ENCODE measurements at regions not wholly inside any gene's neighbourhood (a gene's known extent, or its start where the extent isn't known, plus 50 kb on each side); places are given as distances from the start of the nearest gene placed in this dataset.
A peak's percentile ranks its signal among the peaks of the same experiment; 100 is the strongest.
"Not testable (repeated sequence)": the region's sequence is repeated elsewhere in the genome, so short reads cannot be mapped to it uniquely, and the experiment has no call there.

- DNase-seq = no peak
Measured at GRCh38 chrX:46366381-46367207, 178.6 kb downstream of the ZNF674 start.

- no peak for DNase-seq
Measured at GRCh38 chrX:46354481-46354880, 190.7 kb downstream of the ZNF674 start.

- no peak for DNase-seq
Measured at GRCh38 chrX:46341767-46342322, 203.4 kb downstream of the ZNF674 start.

GRCh38 chrX:46340696-46341095 lies 204.5 kb downstream of the ZNF674 start:
- DNase-seq = no peak

- no peak for DNase-seq
Measured at GRCh38 chrX:46333550-46333949, 211.7 kb downstream of the ZNF674 start.

- DNase-seq = no peak
Measured at GRCh38 chrX:46330981-46331380, 214.2 kb downstream of the ZNF674 start.

GRCh38 chrX:46330513-46330912 lies 214.7 kb downstream of the ZNF674 start:
- no peak for DNase-seq

GRCh38 chrX:46328133-46328532 lies 217.1 kb downstream of the ZNF674 start:
- DNase-seq = no peak

GRCh38 chrX:46327566-46328115 lies 217.6 kb downstream of the ZNF674 start:
- no peak for DNase-seq

GRCh38 chrX:46326161-46326560 lies 219.1 kb downstream of the ZNF674 start:
- no peak for DNase-seq

- peak; percentile 49 for DNase-seq
Measured at GRCh38 chrX:46325312-46325877, 219.8 kb downstream of the ZNF674 start.

- no peak for DNase-seq
Measured at GRCh38 chrX:46324166-46324565, 221.1 kb downstream of the ZNF674 start.

- not testable (repeated sequence) for DNase-seq
Measured at GRCh38 chrX:46322929-46323328, 222.3 kb downstream of the ZNF674 start.

- DNase-seq = no peak
Measured at GRCh38 chrX:46321676-46322075, 223.5 kb downstream of the ZNF674 start.

- DNase-seq = no peak
Measured at GRCh38 chrX:46319750-46320149, 225.5 kb downstream of the ZNF674 start.

- no peak for DNase-seq
Measured at GRCh38 chrX:46318551-46318950, 226.7 kb downstream of the ZNF674 start.

- no peak for DNase-seq
Measured at GRCh38 chrX:46317163-46317562, 228.1 kb downstream of the ZNF674 start.

GRCh38 chrX:46311581-46312120 lies 233.6 kb downstream of the ZNF674 start:
- no peak for DNase-seq

- no peak for DNase-seq
Measured at GRCh38 chrX:46310815-46311497, 234.3 kb downstream of the ZNF674 start.

- no peak for DNase-seq
Measured at GRCh38 chrX:46308110-46308509, 237.1 kb downstream of the ZNF674 start.

- DNase-seq = no peak
Measured at GRCh38 chrX:46306103-46306502, 239.1 kb downstream of the ZNF674 start.

- no peak for DNase-seq
Measured at GRCh38 chrX:46305431-46305830, 239.8 kb downstream of the ZNF674 start.

GRCh38 chrX:46301903-46302302 lies 243.3 kb downstream of the ZNF674 start:
- no peak for DNase-seq
